ENCODE measurements at regions not wholly inside any gene's neighbourhood (a gene's known extent, or its start where the extent isn't known, plus 50 kb on each side); places are given as distances from the start of the nearest gene placed in this dataset.

DNA sequence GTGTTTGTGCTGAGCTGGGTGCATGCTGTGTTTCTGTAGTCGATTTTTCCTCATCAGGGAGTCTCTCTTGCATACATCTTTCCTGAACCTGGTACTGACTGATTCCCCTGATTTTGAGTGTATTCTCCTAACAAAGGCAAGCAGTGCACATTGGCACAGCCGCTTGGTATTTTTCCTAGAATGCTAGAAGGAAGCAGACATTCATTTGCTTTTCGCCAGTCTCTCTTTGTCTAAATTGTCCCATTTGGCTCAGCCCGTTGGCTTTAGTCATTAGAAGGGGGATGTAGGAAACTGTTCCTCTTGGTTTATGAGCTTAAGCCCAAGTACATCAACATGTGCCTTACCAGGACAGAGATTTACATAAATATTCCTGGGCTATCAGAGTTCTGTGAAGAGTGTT is 266.1 kb upstream of the TMTC4 start:
- DNase-seq (ENCODE audit: low read depth): no peak

DNA sequence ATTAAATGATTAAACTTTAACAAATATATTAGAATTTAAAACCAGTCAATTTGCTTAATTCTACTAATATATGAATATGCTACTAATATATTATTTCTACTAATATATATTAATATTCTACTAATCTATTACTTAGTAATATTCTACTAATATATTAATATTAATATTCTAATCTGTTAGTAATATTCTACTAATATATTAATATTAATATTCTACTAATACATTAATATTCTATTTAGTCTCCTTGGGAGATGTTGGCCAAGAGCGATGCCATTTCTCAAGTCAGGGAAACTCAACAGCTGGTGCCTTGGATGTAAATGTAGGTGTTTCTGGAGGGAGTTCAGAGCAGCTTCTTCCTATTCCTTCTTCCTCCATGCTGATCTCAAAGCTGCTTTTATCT is 259.2 kb upstream of the TMTC4 start:
- DNase-seq (ENCODE audit: low read depth): no peak

DNA sequence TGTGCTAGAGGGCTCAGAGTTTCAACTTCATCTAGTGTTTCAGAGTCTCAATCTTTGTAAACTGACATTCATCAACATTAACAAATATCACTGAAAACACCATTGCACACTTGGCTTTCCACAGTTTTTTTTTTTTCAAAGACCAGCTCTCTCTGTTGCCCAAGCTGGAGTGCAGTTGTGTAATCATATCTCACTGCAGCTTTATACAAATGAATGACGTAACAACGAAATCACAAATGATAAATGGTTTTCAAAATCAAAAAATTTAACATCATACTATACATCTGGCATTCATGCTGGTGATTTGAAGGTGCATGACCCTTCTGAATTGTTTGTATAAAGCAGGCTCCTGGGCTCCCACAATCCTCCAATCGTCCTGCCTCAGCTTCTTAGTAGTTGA is 248.0 kb upstream of the TMTC4 start:
- no peak for DNase-seq (ENCODE audit: low read depth)

DNA sequence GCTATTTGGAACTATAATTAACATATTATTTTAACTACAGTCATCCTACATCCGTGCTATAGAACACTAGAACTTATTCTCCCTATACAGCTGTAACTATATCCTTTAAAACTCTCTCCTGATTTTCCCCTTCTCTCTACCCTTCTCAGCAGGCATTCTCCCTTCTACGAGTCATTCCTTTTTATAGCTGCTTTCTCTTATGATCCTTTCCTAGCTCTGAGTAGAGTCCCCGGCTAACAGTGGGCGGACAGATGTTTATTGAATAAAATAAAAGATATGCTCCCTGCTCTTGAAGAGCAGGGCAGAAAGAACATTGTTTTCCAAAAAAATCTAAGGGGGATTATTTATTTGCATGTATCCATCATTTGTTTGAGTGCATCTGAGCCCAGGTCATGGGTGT is 246.5 kb upstream of the TMTC4 start:
- no peak for DNase-seq (ENCODE audit: low read depth)

DNA sequence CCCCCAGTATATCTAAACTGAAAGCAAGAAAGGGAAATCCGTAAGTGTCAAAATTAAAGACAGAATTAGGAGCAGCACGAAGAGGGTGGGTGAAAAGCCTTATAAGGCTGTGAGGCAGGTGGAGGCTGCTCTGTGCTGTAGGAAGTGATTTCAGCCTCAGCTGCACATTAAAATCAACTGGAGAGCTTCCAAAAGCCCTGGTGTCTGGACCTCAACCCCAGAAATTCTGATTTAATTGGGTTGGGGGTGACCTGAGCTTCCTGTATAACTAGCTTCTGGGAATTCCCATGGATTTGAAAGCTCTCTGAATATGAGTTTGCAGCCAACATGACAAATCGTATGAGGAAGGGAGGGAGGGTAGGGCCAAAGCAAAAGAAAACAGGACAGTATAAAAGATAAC is 242.4 kb upstream of the TMTC4 start:
- no peak for DNase-seq (ENCODE audit: low read depth)

DNA sequence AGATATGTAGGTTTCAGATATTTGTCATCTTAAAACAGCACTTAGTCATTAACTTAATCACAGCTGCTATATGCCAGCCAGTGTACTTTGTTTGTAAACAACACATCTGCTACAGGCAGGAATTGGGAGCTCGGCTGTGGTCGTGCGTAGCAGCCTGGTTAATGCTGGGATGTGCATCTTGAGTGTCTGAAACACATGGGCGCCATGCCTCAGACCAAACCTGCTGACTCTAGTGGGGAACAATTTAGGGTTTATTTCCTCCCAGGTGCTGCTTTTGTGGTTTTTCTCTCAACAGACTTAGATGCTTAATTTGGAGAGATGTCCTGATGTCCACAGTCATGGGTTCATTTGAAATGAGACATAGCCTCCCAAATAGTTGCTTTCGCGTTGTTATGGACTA is 238.5 kb upstream of the TMTC4 start:
- no peak for DNase-seq (ENCODE audit: low read depth)

DNA sequence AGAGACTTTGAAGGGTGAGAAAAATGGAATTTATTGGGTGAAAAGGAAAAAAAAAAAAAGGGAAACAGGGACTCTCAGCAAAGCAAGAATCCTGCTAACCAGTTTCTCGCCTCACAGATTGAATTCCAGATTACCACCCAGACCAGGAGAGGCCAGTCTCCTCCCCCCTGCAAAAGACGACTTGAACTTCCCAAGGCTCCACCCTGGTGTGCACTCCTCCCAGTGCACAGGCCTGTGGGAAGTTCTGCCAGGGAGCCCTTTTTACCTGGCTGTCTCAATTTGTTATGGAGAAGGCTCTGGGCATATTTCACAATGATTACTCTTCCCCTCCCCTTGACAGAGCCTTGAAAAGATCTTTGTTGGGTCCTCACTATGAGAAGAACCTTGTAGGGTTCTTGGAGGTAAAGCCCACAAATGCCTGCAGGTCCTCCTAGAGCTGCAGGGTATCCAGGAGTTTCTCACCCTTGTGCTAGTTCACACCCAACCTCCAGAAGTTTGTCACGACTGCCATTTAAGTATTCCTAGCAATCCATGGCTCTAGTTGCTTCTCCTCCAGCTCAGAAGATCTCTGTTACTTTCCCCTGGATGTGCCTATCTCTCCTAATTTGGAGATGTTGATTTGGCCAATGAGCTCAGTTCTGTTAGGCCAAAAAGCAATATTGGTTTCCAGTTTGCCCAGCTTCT is 229.8 kb upstream of the TMTC4 start:
- no peak for DNase-seq (ENCODE audit: low read depth)

DNA sequence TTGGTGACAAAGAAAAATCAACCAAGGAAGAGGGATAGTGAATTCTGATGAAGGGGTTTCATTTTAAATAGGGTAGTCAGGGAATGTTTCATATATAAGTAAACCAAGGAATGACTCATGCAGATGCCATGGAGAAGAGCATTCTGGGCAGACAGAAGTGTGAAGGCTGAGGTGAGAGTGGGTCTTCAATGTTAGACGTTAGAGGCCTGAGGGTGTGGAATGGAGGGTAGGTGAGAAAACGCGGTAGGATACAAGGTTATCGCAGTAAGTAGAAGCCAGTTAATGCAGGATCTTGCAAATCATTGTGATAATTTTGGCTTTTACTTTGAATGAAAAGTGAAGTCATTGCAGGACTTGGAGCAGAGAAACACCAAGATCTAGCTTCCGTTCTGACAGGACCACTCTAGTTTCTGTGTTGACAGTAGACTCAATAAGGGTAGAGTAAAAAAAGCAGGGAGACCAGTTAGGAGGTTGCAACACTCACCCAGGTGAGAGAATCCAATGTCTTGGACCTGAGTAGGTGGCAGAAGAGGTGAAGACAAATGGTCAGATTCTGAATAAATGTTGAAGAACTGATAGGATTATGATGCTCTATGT is 225.2 kb upstream of the TMTC4 start:
- DNase-seq (ENCODE audit: low read depth): no peak

DNA sequence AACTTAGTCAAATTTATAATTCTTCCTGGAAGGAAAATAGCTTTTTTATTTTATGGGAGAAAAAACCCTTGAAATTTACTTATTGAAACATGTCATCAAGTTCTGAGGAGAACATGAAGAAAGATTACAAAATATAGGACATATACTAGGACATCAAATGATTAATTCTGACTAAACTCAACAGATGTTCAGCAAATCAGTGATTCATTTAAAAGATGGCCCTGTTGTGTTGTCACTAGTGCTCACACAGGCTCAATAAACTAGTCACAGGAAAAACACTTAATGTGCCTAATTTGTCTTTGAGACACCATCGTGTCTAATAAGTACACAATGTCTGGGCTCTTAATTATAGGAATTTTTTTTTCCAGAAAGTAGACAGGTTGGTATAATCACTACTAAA is 223.8 kb upstream of the TMTC4 start:
- no peak for DNase-seq (ENCODE audit: low read depth)

DNA sequence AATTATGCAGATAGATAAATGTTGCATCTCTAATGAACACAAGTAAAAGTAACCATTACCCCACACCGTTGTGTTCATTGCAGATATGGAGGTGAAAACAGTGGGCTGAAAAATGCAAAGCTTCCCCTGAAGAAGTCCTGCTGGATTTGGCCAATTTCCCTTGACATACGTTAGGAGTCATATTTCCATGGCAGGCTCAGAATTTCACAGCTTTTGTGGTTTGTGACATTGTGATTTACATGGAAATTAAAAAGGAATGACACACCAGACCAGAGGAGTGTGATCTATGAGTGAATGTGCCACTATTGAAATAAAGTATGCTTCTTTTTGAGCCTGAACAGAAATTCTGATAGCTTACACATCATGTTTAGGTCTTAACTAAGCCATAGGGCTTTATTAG is 221.1 kb upstream of the TMTC4 start:
- no peak for DNase-seq (ENCODE audit: low read depth)

DNA sequence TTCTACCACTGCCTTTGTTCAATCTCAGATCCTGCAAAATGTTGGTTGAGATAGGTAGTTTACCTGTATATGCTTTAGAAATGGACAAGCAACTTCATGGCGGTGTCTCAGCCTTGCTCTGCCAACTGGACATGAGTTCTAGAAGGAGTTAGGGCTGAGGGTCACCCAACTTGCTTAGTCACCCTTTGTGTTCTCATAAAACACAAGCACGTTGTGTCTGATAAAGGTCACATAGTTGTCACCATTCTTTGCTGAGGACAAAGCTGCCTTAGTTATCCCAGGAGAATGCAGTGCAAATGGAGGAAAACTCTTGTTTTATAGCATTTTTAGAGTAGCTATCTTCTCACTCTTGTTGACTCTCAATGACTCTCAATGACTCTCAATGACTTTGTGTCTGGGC is 218.4 kb upstream of the TMTC4 start:
- no peak for DNase-seq (ENCODE audit: low read depth)

DNA sequence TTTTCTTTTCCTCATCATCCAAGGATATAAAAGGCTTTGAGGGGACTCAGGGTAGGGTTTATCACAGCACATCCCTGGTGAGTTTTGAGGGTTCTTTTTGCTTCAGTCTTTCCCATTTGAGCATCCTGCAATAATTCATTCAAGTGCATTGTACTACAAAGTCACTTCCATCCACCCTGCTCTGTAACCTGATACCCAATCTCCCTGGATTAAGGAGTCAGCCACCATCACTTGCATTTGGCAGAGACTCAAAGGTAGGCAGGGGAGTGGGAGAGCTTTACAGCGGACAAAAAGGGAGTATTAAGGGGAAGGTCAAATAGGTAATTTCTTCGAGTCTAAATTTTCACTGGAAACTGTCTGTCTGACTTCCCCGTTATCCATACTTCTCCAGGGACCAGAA is 216.1 kb upstream of the TMTC4 start:
- DNase-seq (ENCODE audit: low read depth): no peak

DNA sequence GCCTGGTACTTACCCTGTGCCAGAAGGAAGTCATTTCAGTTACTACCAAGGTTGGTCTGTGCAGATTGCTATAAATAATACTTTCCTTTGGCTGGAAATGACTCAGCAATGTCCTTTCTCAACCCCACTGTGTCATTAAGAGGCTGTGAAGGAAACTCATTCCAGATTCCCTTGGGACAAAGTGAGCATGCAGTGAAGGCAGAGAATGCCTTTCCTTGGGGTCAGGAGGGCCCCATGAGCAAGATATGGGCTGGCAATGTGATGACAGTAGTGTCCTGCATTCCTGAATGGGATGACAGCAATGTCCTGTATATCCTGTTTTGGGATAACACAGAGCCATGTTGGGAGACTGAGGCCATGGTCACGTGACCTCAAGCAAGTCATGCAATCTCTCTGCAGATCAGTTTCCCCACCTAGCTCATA is 213.1 kb upstream of the TMTC4 start:
- DNase-seq (ENCODE audit: low read depth): peak; percentile 67

DNA sequence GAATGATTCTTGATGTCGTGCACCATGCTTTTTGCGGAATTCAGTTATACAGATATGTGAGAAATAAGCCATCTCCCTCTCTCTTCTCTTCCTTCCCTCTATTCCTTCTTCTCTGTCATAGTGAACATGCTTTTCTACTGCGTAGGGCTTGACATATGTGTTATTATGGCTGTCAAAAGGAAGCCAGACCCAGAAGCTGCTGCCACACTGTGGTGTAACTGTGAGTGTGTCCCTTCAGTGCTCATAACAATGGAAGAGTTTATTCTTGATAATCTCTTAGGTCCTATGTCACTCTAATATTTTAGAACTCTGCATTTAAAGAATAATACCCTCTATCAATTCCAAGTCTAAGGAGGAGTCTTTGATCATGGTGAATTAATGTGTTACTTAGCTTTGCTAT is 208.9 kb upstream of the TMTC4 start:
- no peak for DNase-seq (ENCODE audit: low read depth)

DNA sequence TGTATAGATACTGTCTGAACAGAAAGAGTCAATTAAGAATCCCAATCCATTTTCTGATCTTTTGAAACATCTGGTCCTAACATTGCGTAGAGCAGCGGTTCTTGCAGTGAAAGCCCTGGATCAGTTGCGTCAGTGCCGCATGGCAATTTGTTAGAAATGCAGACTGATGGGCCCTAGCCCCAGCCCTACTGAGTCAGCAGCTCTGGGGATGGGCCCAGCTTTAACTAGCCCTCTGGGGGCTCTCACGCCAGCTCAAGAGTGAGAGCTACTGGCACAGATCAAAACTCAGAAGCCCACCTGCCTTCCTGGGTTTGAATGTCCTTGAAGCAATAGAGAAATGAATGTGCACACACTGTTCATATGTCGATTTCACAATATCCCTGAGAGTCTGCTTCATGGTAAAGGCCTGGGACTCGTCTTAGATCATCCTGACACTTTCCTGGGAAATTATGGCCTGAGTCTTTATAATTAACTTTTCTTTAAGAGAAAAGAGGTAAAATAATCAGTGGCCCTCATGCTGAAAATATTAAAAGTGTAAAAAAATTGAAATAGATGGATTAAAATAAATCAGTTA is 206.8 kb upstream of the TMTC4 start:
- DNase-seq (ENCODE audit: low read depth): peak; percentile 32

DNA sequence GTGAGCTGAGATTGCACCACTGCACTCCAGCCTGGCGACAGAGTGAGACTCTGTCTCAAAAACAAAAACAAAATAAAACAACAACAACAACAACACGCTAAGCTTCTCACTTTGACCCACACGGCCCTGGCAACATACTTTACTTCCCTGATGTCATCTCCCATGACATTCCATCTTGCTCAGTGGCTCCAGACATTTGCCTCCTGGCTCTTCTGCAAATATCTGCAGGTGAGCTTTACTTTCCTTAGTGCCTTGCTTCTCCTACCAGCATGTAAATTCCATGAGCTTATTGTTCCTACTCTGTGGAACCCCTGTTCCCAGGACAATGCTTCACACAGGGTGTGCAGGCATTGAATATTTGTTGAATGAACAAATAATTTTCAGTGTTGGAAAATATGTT is 205.6 kb upstream of the TMTC4 start:
- DNase-seq (ENCODE audit: low read depth): no peak

DNA sequence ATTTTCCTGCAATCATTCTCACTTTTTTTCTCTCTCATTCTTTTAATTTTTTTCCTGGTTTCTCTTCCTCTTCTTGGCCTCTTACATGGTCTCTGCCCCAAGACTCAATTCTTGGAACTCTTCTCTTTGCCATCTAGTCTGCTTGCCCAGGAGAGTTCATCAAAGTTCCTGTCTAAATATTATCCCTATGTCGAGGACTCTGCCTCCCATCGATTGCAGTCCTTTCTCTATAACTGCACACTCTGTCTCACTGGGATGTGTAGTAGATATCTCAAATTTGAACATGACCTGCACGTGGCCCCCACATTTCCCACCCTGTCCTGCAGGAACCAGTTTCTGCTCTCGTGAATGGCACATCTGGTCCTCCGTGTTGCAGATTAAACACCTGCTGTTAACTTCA is 204.7 kb upstream of the TMTC4 start:
- no peak for DNase-seq (ENCODE audit: low read depth)

DNA sequence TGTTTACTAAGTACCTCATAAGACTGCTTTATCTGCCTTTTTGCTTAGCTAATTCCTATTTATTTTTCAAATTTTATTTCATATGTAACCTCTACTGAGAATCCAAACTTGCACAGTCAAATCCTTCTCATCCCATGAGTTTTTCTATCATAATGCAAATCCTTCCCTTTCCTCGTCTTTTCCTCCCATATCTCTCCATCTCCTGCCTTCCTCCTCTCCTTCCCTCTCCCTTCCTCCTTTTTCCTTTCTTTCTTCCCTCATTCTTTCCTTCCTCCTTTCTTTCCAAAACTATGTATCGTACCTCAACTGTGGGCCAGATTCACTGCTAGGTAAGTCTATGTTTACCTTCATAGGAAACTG is 201.4 kb upstream of the TMTC4 start:
- DNase-seq (ENCODE audit: low read depth): no peak

DNA sequence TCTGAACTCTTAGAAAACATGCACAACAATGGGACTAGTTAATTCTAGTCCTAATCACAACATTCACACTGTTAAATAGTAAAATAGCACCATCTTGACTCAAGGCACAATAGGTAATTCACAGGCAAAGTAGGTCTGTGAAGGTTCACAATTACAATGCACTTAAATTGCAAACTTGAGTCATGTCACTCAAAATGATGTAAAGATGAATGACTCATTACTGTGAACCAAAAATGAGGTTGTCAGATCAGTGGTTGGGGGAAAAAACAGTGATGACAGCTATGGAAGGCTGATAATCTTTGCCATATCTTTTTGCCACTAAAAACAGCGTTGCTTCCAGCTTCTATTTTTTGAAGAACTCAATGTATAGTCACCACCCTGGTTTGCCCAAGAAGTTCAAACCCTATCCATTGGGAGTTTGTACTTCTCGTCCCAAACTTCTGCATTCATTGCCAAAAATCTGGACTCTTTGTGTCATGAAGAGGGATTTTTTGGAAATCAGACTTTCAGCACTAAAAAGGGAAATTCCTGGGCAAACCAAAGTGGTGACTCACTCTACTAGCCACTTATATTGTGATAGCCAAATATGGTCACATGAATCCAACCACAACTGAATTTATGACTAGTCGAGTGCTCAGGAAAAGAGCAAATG is 200.9 kb upstream of the TMTC4 start:
- peak; percentile 95 for DNase-seq (ENCODE audit: low read depth)

DNA sequence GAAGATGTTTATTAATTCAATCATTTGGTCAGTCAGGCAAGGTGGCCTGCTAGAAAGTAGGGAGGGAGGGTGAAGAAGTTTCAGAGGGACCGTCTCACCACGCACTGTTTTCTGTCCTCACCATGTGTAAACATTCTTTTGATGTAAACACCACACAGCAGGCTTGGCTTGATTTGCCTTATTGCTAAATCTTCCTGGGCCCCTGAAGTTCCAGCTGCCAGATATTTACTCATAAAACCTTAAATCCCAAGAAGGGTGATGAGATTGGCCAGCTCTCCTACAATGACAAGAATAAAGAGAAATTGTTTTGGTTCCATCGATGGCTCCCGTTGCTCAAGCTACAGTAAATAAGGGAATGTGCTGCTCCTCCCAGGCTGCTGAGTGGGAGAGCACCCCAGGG is 198.2 kb upstream of the TMTC4 start:
- DNase-seq (ENCODE audit: low read depth): peak; percentile 45

DNA sequence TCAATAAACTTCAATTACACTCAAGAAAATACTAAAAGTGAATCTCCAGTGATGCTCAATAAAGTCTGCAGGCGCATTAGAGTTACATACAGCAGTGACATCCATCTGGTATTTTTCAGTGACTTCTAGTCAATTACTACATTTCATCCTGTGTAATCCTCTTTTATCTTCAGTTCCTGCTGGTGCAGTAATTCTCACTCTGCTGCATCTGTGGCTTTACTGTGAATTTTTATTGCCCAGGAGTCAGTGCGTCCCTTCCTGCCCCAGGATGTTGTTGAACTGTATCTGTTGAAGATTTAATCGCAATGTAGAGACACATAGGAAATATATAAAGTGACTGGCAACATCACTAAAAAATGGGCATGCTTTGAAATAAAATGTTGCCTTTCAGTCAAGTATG is 196.3 kb upstream of the TMTC4 start:
- DNase-seq (ENCODE audit: low read depth): no peak

DNA sequence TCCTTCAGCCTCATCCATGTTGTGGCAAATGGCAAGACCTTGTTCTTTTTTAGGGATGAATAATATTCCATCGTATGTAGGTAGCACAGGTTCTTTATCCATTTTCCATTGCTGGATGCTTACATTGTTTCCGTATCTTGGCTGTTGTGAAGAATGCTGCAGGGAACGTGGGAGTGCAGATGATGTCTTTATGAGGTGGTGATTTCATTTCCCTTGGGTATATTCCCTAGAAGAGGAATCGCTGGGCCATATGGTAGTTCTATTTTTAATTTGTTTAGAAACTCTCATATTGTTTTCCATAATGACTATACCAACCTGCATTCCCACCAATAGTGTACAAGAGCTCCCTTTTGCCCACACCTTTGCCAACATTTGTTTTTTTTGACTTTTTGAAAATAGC is 186.3 kb upstream of the TMTC4 start:
- DNase-seq (ENCODE audit: low read depth): no peak

DNA sequence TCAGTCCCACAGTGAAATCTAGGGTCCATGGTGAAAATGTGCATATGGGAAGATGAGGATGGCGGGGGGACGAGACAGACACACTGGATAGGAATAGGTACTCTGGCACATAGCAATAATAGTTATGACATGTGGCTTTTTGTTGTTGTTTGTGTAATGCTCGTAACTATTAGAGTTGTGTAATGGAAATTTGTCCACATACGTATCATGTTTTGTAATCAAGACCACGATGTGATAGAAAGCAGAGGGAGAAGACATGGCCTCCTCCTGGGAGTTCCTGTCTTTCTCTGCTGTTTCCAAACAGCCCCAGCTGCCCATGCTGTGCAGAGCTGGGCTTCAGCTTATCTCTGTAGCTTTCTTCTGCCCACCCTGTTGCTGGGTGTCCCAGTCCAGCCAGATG is 185.3 kb upstream of the TMTC4 start:
- DNase-seq (ENCODE audit: low read depth): no peak

DNA sequence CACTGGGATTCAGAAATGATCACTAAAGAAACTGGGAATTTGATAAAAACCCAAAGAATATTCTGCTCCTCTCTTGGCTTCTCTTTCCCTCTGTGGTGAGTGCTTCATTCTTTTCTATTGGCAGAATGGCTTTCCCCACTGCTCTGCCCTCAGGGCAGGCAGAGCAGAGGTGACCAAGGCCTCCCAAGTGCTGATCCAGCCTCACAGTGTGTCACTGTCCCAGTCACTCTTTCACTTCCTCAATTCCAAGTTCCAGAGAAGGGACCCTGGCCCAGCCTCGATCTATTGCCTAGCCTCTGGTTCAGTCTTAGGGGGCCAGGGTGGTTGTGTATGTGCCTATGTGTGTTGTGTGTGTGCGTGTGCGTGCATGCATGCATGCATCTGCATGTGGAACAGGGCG is 180.6 kb upstream of the TMTC4 start:
- DNase-seq (ENCODE audit: low read depth): no peak

All from iris pigment epithelial cell (primary cell).